GM21367 (cell line): ENCODE measurements at regions not wholly inside any gene's neighbourhood (a gene's known extent, or its start where the extent isn't known, plus 50 kb on each side); places are given as distances from the start of the nearest gene placed in this dataset.

Experiments
- ATAC-seq: cut with Tn5 transposase; IDR thresholded peaks from one replicate; pipeline ENCODE4 v1.9.1; 2021; ENCODE audit not compliant: unreplicated experiment

- ATAC-seq = no peak
Observed at GRCh38 chr5:168186289-168187074, 105.0 kb upstream of the WWC1 start.

- ATAC-seq = no peak
Observed at GRCh38 chr5:168187614-168188013, 103.8 kb upstream of the WWC1 start.

GRCh38 chr5:168188182-168188581 is 103.3 kb upstream of the WWC1 start:
- ATAC-seq = no peak

GRCh38 chr5:168192120-168192519 is 99.3 kb upstream of the WWC1 start:
- no peak for ATAC-seq

- no peak for ATAC-seq
Observed at GRCh38 chr5:168193493-168194250, 97.8 kb upstream of the WWC1 start.

GRCh38 chr5:168195110-168195509 is 96.3 kb upstream of the WWC1 start:
- ATAC-seq = no peak

GRCh38 chr5:168198359-168198758 is 93.1 kb upstream of the WWC1 start:
- ATAC-seq = no peak

- ATAC-seq = no peak
Observed at GRCh38 chr5:168202996-168203395, 88.4 kb upstream of the WWC1 start.

- no peak for ATAC-seq
Observed at GRCh38 chr5:168204165-168204564, 87.3 kb upstream of the WWC1 start.

- ATAC-seq = no peak
Observed at GRCh38 chr5:168207450-168208029, 83.9 kb upstream of the WWC1 start.

GRCh38 chr5:168209244-168209995 is 82.0 kb upstream of the WWC1 start:
- ATAC-seq = no peak

- no peak for ATAC-seq
Observed at GRCh38 chr5:168209997-168210396, 81.4 kb upstream of the WWC1 start.

- ATAC-seq = no peak
Observed at GRCh38 chr5:168211245-168211644, 80.2 kb upstream of the WWC1 start.

- no peak for ATAC-seq
Observed at GRCh38 chr5:168211936-168212335, 79.5 kb upstream of the WWC1 start.

- no peak for ATAC-seq
Observed at GRCh38 chr5:168214071-168214470, 77.4 kb upstream of the WWC1 start.

GRCh38 chr5:168214886-168215285 is 76.6 kb upstream of the WWC1 start:
- no peak for ATAC-seq

GRCh38 chr5:168215646-168216045 is 75.8 kb upstream of the WWC1 start:
- no peak for ATAC-seq

GRCh38 chr5:168216989-168217388 is 74.5 kb upstream of the WWC1 start:
- ATAC-seq = no peak

GRCh38 chr5:168217497-168217896 is 73.9 kb upstream of the WWC1 start:
- no peak for ATAC-seq

GRCh38 chr5:168218746-168219145 is 72.7 kb upstream of the WWC1 start:
- no peak for ATAC-seq
